ENCODE measurements at regions not wholly inside any gene's neighbourhood (a gene's known extent, or its start where the extent isn't known, plus 50 kb on each side); places are given as distances from the start of the nearest gene placed in this dataset.

- Histone ChIP-seq H2AFZ (ENCODE audit: low read depth, low read length) (no peak overlapping the region), H3K36me3 (ENCODE audit: control insufficient read depth in 2 of 2, extremely low read depth in 1 of 2, insufficient read depth in 2 of 2, low read length in 2 of 2) (no peaks in the 10 kb centered on the region), H3K79me2 (ENCODE audit: control insufficient read depth, insufficient read depth, low read length) (no peaks in the 10 kb centered on the region), H3K4me3 (replicated peaks in 1 of 3; ENCODE audit: insufficient read depth in 1 of 3, low read depth in 1 of 3, low read length in 3 of 3) (no peak overlapping the region), H3K9ac (replicated peaks; ENCODE audit: extremely low read depth, insufficient read depth, low read length) (no peak overlapping the region), H3K4me1 (ENCODE audit: control insufficient read depth, extremely low read depth, insufficient read depth, low read length) (no peaks in the 10 kb centered on the region), H3K4me2 (ENCODE audit: insufficient read depth, low read length) (no peak overlapping the region), H4K20me1 (replicated peaks; ENCODE audit: control insufficient read depth, extremely low read depth, insufficient read depth, low read length) (no peaks in the 10 kb centered on the region), H3K27ac (ENCODE audit: insufficient read depth, low read depth, low read length) (no peak overlapping the region), H3K9me3 (replicated peaks; ENCODE audit: control insufficient read depth, insufficient read depth, low read length) (no peaks in the 10 kb centered on the region), H3K9me1 (replicated peaks; ENCODE audit: control insufficient read depth, extremely low read depth, insufficient read depth, low read length) (no peaks in the 10 kb centered on the region), H3K27me3 (ENCODE audit: control insufficient read depth in 2 of 2, insufficient read depth in 2 of 2, low read length in 2 of 2) (peaks cover 12 to 17% of the 10 kb centered on the region in 2 experiments)
- dilution Hi-C loops (cut with MboI; ENCODE audit: extremely low pct_ligation_motif_present, low sequenced_read_pairs): no loop called here
- DNase-seq (ENCODE audit: low read depth, low spot score) (no peak), FAIRE-seq (no peak)
- BruUV-seq (replicated peaks): no TSS peak
- TF ChIP-seq, protein P1, sequence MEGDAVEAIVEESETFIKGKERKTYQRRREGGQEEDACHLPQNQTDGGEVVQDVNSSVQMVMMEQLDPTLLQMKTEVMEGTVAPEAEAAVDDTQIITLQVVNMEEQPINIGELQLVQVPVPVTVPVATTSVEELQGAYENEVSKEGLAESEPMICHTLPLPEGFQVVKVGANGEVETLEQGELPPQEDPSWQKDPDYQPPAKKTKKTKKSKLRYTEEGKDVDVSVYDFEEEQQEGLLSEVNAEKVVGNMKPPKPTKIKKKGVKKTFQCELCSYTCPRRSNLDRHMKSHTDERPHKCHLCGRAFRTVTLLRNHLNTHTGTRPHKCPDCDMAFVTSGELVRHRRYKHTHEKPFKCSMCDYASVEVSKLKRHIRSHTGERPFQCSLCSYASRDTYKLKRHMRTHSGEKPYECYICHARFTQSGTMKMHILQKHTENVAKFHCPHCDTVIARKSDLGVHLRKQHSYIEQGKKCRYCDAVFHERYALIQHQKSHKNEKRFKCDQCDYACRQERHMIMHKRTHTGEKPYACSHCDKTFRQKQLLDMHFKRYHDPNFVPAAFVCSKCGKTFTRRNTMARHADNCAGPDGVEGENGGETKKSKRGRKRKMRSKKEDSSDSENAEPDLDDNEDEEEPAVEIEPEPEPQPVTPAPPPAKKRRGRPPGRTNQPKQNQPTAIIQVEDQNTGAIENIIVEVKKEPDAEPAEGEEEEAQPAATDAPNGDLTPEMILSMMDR (IDR thresholded peaks at IDR 0.05; ENCODE audit: extremely low read depth in 1 of 2, insufficient read depth in 1 of 2, low read depth in 1 of 2, low read length in 2 of 2): no peak
- no peak for TF ChIP-seq GATA2 (IDR thresholded peaks at IDR 0.05; ENCODE audit: insufficient read depth, insufficient read length, low read depth, low read length)
- no peak for TF ChIP-seq EZH2 (IDR thresholded peaks at IDR 0.05; ENCODE audit: borderline replicate concordance, low read depth, low read length, severe bottlenecking)
- no peak for TF ChIP-seq MYC (IDR thresholded peaks at IDR 0.05; ENCODE audit: low read depth, low read length)
- no peak for TF ChIP-seq JUN (IDR thresholded peaks at IDR 0.05; ENCODE audit: borderline replicate concordance, insufficient read depth, insufficient read length, low read depth)
- TF ChIP-seq MAX (IDR thresholded peaks at IDR 0.05; ENCODE audit: insufficient read depth, insufficient read length): no peak
- TF ChIP-seq POLR2A (IDR thresholded peaks at IDR 0.05; ENCODE audit: low read depth, low read length): no peak
- no peak for TF ChIP-seq FOS (IDR thresholded peaks at IDR 0.05; ENCODE audit: borderline replicate concordance, insufficient read depth, low read length)
- TF ChIP-seq POLR2AphosphoS5 (IDR thresholded peaks at IDR 0.05; ENCODE audit: insufficient read depth, low read depth, low read length): no peak
- POLR2A ChIA-PET: no interaction called here
- intact Hi-C loops (cut with micrococcal nuclease): no loop called here
- CTCF ChIA-PET: no interaction called here
Observed at GRCh38 chr17:79301469-79301868, 226.8 kb downstream of the ENGASE start.
